HG03342 (cell line): ENCODE measurements at regions not wholly inside any gene's neighbourhood (a gene's known extent, or its start where the extent isn't known, plus 50 kb on each side); places are given as distances from the start of the nearest gene placed in this dataset.
"Not testable (repeated sequence)": the region's sequence is repeated elsewhere in the genome, so short reads cannot be mapped to it uniquely, and the experiment has no call there.

Experiments
- ATAC-seq: cut with Tn5 transposase; IDR thresholded peaks from one replicate; pipeline ENCODE4 v1.9.1; 2021; ENCODE audit warnings: mild to moderate bottlenecking, moderate library complexity; ENCODE audit not compliant: unreplicated experiment

- ATAC-seq: no peak
Observed at GRCh38 chr5:36422952-36423351, 121.2 kb upstream of the RANBP3L start.

GRCh38 chr5:36423578-36424307 is 122.0 kb upstream of the RANBP3L start:
- ATAC-seq: no peak

GRCh38 chr5:36426070-36426469 is 124.4 kb upstream of the RANBP3L start:
- not testable (repeated sequence) for ATAC-seq

- no peak for ATAC-seq
Observed at GRCh38 chr5:36435516-36435915, 133.8 kb upstream of the RANBP3L start.

- no peak for ATAC-seq
Observed at GRCh38 chr5:36436306-36436705, 134.6 kb upstream of the RANBP3L start.

- no peak for ATAC-seq
Observed at GRCh38 chr5:36438765-36439561, 137.3 kb upstream of the RANBP3L start.

- no peak for ATAC-seq
Observed at GRCh38 chr5:36440300-36440699, 138.6 kb upstream of the RANBP3L start.

- no peak for ATAC-seq
Observed at GRCh38 chr5:36441280-36441679, 139.6 kb upstream of the RANBP3L start.

GRCh38 chr5:36442352-36442751 is 140.7 kb upstream of the RANBP3L start:
- ATAC-seq: no peak

GRCh38 chr5:36442796-36443195 is 141.1 kb upstream of the RANBP3L start:
- ATAC-seq: no peak

- ATAC-seq: no peak
Observed at GRCh38 chr5:36443941-36444340, 142.2 kb upstream of the RANBP3L start.

GRCh38 chr5:36444582-36445418 is 143.1 kb upstream of the RANBP3L start:
- ATAC-seq: no peak

- no peak for ATAC-seq
Observed at GRCh38 chr5:36447776-36448175, 146.1 kb upstream of the RANBP3L start.

- ATAC-seq: no peak
Observed at GRCh38 chr5:36450229-36451014, 148.7 kb upstream of the RANBP3L start.

- ATAC-seq: no peak
Observed at GRCh38 chr5:36452424-36453006, 150.8 kb upstream of the RANBP3L start.

GRCh38 chr5:36457511-36458270 is 148.7 kb upstream of the SLC1A3 start:
- ATAC-seq: no peak

- ATAC-seq: no peak
Observed at GRCh38 chr5:36458746-36459145, 147.7 kb upstream of the SLC1A3 start.

GRCh38 chr5:36459176-36460135 is 146.9 kb upstream of the SLC1A3 start:
- no peak for ATAC-seq
